HuH-7.5 (cell line): ENCODE measurements at regions not wholly inside any gene's neighbourhood (a gene's known extent, or its start where the extent isn't known, plus 50 kb on each side); places are given as distances from the start of the nearest gene placed in this dataset.

Source experiments
- DNase-seq: peaks from one replicate; pipeline ENCODE4 v3.0.0; 2011; ENCODE audit warnings: low spot score

- DNase-seq: no peak
These were observed 203.8 kb upstream of the SOX1 start for GRCh38 chr13:111862836-111863815.

GRCh38 chr13:111864566-111864965, 202.4 kb upstream of the SOX1 start:
- DNase-seq: no peak

DNA sequence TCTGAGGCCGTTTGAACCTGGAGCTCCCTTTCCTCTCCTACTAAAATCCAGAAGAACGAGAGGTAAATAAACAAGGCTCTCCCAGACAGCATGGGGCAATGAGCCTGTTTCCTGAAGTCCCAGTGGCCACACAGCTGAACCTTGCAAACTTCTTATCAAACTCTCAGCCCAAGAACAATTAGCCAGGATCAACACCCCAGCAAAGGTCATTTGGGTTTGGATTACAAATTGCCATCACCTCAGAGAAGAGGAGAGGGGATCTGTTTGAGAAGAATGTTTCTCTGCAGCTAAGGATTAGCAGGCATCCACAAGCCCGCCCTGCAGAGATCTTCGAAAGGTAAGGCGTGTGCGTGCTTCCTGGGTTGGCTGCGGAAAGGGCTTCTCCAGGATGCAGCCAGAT, 201.9 kb upstream of the SOX1 start:
- no peak for DNase-seq

GRCh38 chr13:111865826-111866225, 201.1 kb upstream of the SOX1 start:
- DNase-seq: no peak

GRCh38 chr13:111866731-111867245, 200.2 kb upstream of the SOX1 start:
- no peak for DNase-seq

DNA sequence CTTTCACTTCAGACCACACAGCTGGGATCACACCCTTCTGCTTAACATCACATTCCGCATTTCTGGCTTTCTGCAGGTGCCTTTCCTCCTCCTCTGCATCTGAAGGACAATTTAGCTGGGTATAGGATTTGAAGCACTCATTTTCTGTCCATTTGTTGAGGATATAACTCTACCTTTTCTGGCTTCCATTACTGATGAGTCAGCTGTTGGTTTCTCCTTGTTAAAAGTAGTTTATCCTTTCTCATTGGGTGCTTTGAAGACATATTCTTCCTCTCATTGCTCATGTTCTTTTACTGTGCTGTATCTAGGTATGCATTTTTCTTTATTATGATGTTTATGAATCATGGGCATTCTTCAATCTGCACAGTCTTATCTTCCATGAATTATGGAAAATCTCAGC, 199.3 kb upstream of the SOX1 start:
- DNase-seq: no peak

GRCh38 chr13:111868716-111869115, 198.2 kb upstream of the SOX1 start:
- DNase-seq: no peak

DNA sequence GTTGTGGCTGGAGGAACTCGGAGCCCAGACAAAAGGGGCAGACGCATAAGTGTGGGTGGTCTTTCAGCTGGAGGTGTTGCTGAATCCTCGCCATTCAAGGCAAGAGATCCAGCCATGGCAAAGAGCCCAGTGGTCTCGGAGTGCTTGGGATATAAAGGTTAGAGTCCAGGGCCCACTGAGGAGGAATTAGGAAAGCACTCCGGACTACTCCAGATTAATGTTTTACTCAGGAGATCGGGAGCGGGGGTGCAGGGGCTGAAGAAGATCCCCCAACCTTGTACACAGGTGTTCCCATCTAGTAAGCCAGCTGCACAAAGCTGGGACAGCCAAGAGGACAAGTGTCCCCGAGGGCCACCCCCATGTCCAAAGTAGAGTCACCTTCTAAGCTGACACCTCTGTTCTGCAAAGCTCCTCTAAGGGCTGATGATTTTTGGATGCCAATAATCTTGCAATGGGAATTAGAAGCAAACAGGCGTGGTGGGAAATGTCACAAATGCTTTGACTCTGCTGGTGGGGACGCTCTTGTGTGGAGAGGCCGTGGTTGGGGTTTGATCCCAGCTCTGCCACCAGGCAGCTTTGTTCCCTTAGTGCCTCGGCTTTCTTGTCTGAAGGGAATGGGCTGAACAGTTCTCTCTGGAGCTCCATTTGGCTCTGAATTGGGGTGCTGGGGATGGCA, 194.3 kb upstream of the SOX1 start:
- no peak for DNase-seq

DNA sequence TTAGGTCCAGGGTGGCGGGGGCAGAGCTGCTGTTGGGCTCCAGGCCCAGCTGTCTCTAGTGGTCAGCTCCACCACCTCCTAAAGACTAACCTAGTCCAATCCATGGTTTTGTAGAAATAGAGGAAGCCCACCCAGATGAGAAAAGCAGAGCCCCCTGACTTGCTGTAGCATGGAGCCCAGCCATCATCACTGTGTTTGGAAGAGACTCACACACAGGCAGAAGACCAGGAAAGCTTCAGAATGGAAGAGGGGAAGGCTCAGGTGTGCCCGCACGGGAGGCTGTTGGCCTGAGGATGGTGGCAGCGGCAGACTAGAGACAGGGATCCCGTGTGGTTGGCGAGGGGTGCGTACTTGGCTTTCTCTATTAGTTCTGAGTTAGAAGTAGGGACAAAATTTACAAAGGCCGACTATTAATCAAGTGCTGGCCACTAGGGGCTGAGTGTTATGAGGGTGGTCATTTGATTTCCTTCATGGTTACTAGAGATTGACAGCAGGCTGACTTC, 193.2 kb upstream of the SOX1 start:
- no peak for DNase-seq

GRCh38 chr13:111874981-111875380, 192.0 kb upstream of the SOX1 start:
- DNase-seq: no peak

DNA sequence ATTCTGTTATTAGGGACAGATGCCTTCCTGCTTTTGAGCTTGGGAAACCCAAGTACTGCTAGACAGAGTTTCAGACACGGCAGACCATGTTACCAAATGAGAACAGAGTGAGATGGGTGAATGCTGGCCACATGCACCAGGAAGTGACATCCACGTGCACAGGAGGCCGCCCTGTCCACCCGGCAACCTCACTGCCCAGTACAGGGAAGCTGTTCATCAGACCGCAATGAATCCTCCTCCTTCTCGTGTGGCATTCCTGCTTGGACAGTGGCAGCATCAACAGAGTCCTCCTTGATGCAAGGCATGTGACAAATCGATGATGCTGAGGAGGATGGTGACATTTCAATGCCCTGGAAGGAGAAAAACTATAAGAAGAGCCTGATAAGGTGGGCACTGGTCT, 191.0 kb upstream of the SOX1 start:
- DNase-seq: no peak

DNA sequence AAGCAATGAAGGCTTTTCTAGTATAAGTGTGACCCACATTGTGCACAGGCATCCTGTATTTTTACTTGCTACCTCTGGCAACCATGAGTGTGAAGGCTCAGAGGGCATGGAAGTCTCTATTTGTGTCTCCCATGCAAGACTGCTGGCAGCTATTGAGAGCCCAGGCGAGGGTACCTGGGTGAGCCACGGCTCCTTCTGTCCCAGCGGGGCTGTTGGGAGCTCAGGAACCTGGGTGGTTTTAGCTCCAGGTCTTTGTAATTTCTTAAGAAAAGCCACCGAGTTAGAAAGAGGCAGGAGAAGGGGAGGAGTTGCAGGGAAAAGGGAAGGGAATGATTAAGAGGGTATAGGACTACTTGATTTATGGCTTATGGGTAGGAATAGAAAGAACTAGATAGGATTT, 190.4 kb upstream of the SOX1 start:
- DNase-seq: no peak

DNA sequence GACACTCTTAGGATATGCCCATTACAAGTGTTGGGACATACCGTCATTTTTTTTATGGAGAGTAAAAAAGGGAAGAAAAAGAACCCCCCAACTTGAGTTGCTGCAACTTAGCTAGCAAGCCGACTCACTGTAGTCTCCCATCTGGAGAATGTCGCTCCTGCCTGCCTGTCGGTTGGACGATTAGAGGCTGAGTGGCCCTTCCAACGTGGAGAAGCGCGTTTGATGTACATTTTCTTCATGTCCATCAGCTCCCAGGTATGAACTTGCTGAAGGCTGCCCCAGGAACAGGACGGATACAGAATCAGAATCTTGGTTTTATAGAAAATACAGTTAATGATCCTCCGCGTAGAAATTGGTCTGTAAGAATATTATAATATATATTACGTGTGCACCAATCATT, 189.0 kb upstream of the SOX1 start:
- DNase-seq: no peak

DNA sequence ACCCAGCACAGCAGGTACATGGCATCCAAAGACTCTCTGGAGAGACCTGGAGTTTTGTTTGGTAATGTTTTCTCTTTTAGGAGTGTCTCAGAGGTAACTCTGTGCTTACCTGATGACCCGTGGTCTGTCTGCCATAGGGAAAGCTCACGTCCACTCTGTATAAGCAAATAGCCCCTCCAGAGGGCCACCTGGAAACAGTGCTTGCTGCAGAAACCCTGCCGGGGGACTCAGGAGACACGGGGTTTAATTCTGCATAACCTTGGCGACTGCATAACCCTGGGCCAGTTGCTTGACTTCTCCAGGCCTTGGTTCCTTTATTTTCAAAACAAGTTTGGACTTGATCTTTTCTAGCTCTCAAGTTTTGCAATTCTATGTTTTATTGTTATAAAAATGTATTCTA, 187.2 kb upstream of the SOX1 start:
- no peak for DNase-seq

GRCh38 chr13:111880185-111880584, 186.8 kb upstream of the SOX1 start:
- no peak for DNase-seq

DNA sequence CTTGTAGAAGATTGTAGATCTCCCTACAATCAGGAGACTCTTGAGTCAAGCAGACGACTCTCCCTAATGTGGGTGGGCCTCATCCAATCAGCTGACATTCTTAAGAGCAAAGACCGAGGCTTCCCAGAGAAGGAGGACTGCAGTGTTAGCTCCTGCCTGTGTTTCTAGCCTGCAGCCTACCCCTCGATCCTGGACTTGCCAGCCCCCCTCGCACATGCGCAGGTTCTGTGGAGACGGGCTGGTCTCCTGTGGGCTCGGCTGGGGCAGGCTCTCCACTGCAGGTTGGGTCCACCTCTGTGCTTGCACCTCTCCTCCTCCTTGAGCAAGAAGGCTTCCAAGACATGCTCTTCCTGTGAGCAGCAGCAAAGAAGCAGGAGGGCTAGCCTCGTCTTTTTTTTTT, 185.2 kb upstream of the SOX1 start:
- DNase-seq: no peak

DNA sequence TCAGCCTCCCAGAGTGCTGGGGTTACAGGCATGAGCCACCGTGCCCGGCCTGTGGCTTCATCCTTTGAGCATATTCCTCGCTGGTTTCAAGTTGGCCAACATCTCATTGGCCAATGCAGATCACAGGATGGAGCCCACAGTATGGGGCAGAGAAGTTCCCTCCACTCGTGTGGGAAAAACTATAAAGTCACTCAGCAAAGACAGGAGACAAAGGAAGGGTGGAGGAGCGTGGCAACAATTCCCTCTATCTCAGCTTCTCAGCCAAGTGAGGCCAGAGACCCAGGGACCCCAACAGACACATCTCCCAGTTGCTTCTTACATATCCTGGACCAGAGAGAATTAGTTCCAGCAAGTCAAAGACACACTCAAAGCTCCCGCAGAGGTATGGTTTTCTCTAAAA, 184.6 kb upstream of the SOX1 start:
- no peak for DNase-seq

GRCh38 chr13:111883571-111884343, 183.2 kb upstream of the SOX1 start:
- no peak for DNase-seq

GRCh38 chr13:111886217-111886945, 180.6 kb upstream of the SOX1 start:
- DNase-seq: no peak

- DNase-seq: no peak
These were observed 173.8 kb upstream of the SOX1 start for GRCh38 chr13:111893071-111893606.
